Muscle layer of duodenum (tissue), 2 donors: ENCODE measurements at regions not wholly inside any gene's neighbourhood (a gene's known extent, or its start where the extent isn't known, plus 50 kb on each side); places are given as distances from the start of the nearest gene placed in this dataset.

ENCODE experiments used
- H3K27ac ChIP-seq: one replicate; pipeline ENCODE4 v1.7.0; 2013; ENCODE audit warnings: mild to moderate bottlenecking, low read length
- H3K27me3 ChIP-seq: one replicate; pipeline ENCODE4 v1.7.0; 2013; ENCODE audit warnings: low read depth, mild to moderate bottlenecking, control low read depth, low read length
- H3K36me3 ChIP-seq, 2 donors: one replicate each; pipeline ENCODE4 v1.7.0; 2013; ENCODE audit warnings: low read length in 2 of 2, control low read depth in 1 of 2, mild to moderate bottlenecking in 1 of 2; ENCODE audit not compliant: insufficient read depth in 2 of 2, control insufficient read depth in 1 of 2
- H3K4me1 ChIP-seq, 2 donors: one replicate each; pipeline ENCODE4 v1.7.0; 2013; ENCODE audit warnings: low read length in 2 of 2, mild to moderate bottlenecking in 2 of 2, control low read depth in 1 of 2, moderate library complexity in 1 of 2; ENCODE audit not compliant: insufficient read depth in 2 of 2, control insufficient read depth in 1 of 2
- H3K4me3 ChIP-seq, 2 donors: one replicate each; pipeline ENCODE4 v1.7.0; 2013; ENCODE audit warnings: low read length in 2 of 2, low read depth in 1 of 2, mild to moderate bottlenecking in 1 of 2
- H3K9me3 ChIP-seq, 2 donors: one replicate each; pipeline ENCODE4 v1.7.0; 2013; ENCODE audit warnings: low read length in 2 of 2, control low read depth in 1 of 2, mild to moderate bottlenecking in 1 of 2; ENCODE audit not compliant: control insufficient read depth in 1 of 2
- donor health status: healthy.

DNA sequence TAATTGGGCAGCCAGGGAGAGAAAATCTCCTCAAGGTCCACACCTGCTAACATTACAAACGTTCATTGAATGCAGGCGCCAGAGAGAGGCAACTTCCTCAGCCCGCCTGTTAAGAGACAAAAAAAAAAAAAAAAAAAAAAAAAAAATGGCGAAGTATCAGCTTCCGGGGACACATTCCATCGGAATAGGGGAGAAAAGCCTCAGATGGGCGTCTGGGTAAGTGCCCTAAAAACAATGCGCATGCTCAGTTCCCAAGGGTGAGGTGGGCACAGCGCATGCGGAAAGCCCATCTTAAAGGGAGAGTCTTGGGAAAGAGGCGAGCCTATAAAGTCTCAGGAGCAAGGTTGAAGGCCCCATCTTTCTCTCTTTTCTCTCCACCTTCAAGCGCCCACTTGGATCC is 1139.7 kb upstream of the CELF2 start:
- Histone ChIP-seq H3K36me3 (no peaks in the 10 kb centered on the region), H3K9me3 (no peaks in the 10 kb centered on the region), H3K27ac (no peak overlapping the region), H3K4me1 (no peaks in the 10 kb centered on the region), H3K27me3 (no peaks in the 10 kb centered on the region), H3K4me3 (no peak overlapping the region)

DNA sequence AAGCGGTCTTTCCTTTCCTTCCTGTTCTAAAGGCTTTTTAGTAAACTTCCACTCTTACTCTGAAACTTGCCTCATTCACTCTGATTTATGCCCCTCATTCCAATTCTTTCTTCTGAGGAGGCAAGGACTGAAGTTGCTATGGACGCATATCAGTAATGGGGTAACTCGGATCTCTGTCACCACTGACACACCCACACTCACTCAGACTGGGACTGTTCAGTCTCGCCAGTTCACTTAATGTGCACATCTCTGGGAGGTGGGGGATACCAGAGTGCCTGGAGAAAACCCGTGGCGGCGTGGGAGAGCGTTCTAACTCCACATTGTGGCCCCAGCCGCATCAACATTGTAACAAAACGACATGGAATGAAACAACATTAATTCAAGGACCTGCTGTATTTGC is 1139.3 kb upstream of the CELF2 start:
- Histone ChIP-seq H3K4me1 (no peaks in the 10 kb centered on the region), H3K27me3 (no peaks in the 10 kb centered on the region), H3K9me3 (peaks cover 0 to 3% of the 10 kb centered on the region in 2 donors), H3K27ac (no peak overlapping the region), H3K4me3 (no peak overlapping the region), H3K36me3 (no peaks in the 10 kb centered on the region)

DNA sequence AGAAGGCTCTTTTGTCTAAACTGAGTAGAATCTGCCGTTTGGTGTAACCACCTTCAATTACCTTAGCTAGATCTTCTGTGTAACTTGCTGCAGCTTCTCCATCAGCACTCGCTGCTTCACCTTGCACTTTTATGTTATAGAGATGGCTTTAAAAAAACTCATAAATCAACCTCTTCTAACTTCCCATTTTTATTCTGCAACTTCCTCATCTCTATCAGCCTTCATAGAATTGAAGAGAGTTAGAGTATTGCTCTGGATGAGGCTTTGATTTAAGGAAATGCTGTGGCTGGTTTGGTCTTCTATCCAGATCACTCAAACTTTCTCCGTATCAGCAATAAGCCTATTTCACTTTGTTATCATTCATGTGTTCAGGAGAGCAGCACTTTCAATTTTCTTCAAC is 1131.9 kb upstream of the CELF2 start:
- H3K36me3 ChIP-seq = no peaks in the 10 kb centered on the region
- no peaks in the 10 kb centered on the region for H3K27me3 ChIP-seq
- no peaks in the 10 kb centered on the region for H3K4me1 ChIP-seq
- no peak overlapping the region for H3K27ac ChIP-seq
- H3K4me3 ChIP-seq = no peak overlapping the region
- H3K9me3 ChIP-seq = peaks cover 0 to 8% of the 10 kb centered on the region in 2 donors

DNA sequence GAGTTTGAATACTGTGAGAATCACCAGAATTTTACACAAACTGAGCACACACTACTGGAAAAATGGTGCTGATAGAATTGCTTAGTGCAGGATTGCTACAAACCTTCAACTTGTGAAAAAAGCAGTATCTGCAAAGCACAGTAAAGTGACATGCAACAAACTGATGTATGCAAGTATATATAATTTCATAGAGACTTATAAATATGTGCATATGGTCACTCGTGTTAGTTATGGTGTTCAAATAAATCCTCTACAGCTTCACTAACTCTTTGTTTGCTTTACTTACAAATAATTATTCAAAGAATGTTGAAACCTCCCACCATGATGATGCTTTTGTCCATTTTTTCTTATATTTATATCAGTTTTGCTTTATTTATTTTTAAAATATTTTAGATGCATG is 1130.9 kb upstream of the CELF2 start:
- H3K4me1 ChIP-seq = no peaks in the 10 kb centered on the region
- no peak overlapping the region for H3K27ac ChIP-seq
- no peaks in the 10 kb centered on the region for H3K27me3 ChIP-seq
- no peaks in the 10 kb centered on the region for H3K36me3 ChIP-seq
- H3K4me3 ChIP-seq = no peak overlapping the region
- H3K9me3 ChIP-seq = peaks cover 0 to 8% of the 10 kb centered on the region in 2 donors

DNA sequence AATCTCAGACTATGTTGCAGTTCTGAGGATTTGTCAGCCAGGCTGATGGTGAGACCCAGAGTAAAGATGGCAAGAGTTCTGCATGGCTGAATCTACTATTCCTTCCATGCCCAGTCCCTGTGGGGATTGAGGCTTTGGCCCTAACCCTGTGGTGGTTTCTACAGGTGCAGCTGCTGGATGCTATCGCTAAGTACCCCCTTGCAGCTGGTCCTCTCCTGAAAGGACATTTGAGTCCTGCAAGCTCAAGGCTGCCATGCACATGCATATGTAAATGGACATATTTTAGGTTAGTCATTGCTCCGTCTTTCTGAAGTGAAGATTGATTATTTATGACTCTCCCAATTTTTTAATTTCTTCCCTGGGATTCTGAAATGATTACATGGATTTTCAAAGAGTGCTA is 1122.2 kb upstream of the CELF2 start:
- Histone ChIP-seq H3K9me3 (no peaks in the 10 kb centered on the region), H3K4me1 (no peaks in the 10 kb centered on the region), H3K27ac (no peak overlapping the region), H3K27me3 (no peaks in the 10 kb centered on the region), H3K4me3 (no peak overlapping the region), H3K36me3 (no peaks in the 10 kb centered on the region)

DNA sequence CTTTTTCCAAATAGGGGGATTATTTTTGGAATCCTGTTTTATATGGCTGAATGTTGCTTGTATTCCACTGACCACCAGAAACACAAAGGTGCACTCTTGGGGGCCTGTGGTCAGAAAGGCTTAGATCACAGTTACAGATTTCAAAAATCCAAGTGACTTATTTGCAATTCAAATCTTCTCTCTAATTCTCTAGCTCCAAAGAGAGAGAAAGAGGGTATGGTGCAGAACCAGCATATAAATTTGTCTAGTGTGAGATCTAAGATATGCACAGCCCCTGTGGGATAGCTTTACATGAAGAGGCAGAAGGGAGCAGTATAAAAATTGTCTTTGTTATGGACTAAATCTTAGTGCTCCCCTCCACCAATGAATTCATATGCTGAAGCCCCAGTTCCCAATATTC is 1121.7 kb upstream of the CELF2 start:
- Histone ChIP-seq H3K27me3 (no peaks in the 10 kb centered on the region), H3K4me3 (no peak overlapping the region), H3K4me1 (no peaks in the 10 kb centered on the region)

DNA sequence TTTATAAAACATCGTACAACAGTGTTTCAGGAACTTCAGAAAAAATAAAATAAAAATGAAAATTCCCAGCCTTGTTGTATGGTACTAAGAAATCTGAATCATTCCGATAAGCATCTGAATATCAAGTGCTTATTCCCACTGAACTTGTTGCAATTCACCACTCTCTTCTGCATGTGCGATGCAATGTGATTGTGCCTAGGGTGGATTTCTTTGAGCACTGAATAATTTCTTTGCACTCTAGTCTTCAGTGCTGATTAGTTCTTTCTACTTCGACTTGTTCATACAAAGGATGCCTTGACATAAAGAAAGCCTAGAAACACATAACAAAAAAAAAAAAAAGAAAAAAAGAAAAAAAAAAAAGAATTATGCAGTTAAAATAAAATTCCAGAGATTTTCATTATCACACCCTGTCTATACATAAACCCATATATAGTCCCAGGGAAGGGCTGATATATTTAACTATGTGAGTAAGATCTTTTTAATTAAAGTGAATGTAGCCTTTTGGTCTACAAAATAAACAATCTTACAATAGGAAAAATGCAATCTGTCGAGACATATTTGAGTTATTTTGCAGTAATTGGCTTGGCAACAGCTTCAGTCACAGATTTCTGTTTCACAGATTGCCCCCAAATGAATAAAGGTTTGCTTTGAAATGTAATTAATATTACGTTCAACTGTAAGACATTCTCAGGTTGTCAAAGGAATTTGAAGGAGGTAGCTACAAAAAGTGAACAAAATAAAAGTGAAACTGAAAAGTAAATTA is 1118.9 kb upstream of the CELF2 start:
- Histone ChIP-seq H3K36me3 (no peaks in the 10 kb centered on the region), H3K4me1 (no peaks in the 10 kb centered on the region), H3K27me3 (no peaks in the 10 kb centered on the region), H3K4me3 (no peak overlapping the region), H3K9me3 (no peaks in the 10 kb centered on the region), H3K27ac (no peak overlapping the region)

More for the DNA sequence above, 1121.7 kb upstream of the CELF2 start:
- H3K27ac ChIP-seq = no peak overlapping the region
- no peaks in the 10 kb centered on the region for H3K36me3 ChIP-seq
- H3K9me3 ChIP-seq = no peaks in the 10 kb centered on the region

DNA sequence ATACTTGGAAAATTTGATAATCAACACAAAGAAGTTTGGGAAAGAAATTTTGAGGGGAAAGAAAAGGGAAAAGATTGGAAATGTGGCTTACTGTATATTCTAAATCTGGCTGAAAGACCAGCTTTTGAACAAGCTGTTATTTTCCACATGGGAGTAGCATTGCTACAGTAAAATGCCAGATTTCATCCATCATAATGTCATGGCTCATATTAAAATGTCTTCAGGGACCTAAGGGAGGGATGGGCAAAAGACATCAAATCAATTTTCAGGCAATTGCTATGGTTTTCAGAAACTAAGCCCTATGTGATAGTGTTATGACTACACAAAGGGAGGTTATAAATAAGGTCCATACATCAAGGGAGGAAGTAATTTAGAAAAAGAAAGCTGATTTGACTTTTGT is 1116.9 kb upstream of the CELF2 start:
- Histone ChIP-seq H3K4me3 (no peak overlapping the region), H3K4me1 (no peaks in the 10 kb centered on the region), H3K36me3 (no peaks in the 10 kb centered on the region), H3K9me3 (peaks cover 0 to under 1% of the 10 kb centered on the region in 2 donors), H3K27me3 (no peaks in the 10 kb centered on the region), H3K27ac (no peak overlapping the region)

DNA sequence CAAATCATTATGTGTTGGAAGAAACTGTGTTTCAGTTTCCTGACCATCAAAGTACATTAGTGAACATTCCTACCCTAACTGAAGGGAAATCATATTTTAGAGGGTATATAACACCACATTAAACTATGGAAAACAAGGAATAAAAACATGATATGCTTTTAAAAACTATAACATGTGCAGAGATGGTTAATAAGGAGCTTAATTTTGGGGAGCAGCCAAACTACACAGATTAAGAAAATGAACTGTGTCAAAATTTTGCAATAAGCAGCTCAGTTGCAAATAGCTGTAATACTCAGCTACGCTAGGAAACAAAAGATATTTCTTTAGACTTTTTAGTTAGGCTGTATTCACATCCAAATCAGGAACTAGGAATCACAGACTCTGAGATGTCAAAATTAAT is 1115.7 kb upstream of the CELF2 start:
- Histone ChIP-seq H3K9me3 (peaks cover 0 to 6% of the 10 kb centered on the region in 2 donors), H3K27me3 (no peaks in the 10 kb centered on the region), H3K4me1 (no peaks in the 10 kb centered on the region), H3K36me3 (no peaks in the 10 kb centered on the region), H3K27ac (no peak overlapping the region), H3K4me3 (no peak overlapping the region)

DNA sequence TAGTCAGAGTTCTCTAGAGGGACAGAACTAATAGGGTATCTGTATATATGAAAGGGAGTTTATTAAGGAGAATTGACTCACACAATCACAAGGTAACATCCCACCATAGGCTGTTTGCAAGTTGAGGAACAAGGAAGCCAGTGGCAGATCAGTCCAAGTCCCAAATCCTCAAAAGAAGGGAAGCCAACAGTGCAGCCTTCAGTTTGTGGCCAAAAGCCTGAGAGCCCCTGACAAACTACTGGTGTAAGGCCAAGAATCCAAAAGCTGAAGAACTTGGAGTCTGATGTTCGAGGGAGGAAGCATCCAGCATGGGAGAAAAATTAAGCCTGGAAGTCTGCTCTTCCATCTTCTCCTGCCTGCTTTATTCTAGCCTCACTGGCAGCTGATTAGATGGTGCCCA is 1107.2 kb upstream of the CELF2 start:
- H3K9me3 ChIP-seq = peaks cover 0 to 6% of the 10 kb centered on the region in 2 donors
- H3K36me3 ChIP-seq = no peaks in the 10 kb centered on the region
- H3K4me1 ChIP-seq = no peaks in the 10 kb centered on the region
- H3K27me3 ChIP-seq = no peaks in the 10 kb centered on the region
- H3K4me3 ChIP-seq = no peak overlapping the region
- H3K27ac ChIP-seq = no peak overlapping the region

DNA sequence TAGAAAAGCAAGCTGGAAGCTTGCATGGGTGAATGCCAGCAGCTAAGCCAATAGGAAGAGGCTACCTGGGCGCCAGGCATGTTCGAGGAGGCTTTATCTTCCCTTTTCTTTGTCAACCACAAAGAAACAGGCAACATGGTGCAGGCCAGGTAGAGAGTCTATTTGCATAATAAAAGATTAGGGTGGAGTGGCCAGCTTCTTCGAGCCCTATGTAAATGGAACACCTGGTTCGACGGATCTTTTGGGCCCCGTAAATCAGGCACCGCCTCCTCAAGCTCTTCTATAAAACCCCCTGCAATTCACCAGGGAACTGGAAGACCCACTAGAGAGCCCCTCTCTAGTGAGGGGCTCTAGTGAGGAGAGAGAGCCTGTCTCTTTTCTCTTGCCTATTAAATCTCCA is 1106.2 kb upstream of the CELF2 start:
- no peaks in the 10 kb centered on the region for H3K36me3 ChIP-seq
- H3K9me3 ChIP-seq = no peaks in the 10 kb centered on the region
- H3K27me3 ChIP-seq = no peaks in the 10 kb centered on the region
- no peaks in the 10 kb centered on the region for H3K4me1 ChIP-seq
- H3K27ac ChIP-seq = no peak overlapping the region
- no peak overlapping the region for H3K4me3 ChIP-seq

DNA sequence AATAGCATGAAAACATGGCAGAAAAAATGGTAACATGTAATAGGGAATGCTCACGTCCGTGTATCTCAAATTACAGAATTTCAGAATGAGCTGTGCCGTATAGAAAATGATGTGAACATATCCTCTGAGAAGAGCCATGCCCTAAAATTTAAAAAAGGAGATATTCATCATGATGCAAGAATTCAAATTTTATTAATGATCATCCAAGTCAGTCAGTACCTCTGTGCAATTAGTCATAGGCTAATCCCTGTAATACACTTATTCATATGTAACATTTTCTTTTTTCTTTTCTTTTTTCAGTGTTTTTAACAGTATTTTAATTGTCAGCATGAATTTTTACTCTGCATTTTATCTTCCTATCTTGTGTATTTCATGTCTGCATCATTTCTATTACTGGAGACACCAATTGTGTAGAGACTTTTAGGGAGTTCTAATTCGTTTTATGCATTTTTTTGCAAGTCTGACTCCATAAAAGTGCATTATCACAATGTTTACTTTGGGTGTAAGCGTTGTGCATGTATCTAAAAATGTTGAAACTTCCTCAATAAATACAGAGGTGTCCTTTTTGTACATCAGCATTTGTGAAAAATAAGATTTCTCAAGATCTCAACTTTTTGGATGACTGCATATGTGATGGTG is 1103.7 kb upstream of the CELF2 start:
- no peaks in the 10 kb centered on the region for H3K4me1 ChIP-seq
- no peaks in the 10 kb centered on the region for H3K27me3 ChIP-seq
- H3K27ac ChIP-seq = no peak overlapping the region
- H3K36me3 ChIP-seq = no peaks in the 10 kb centered on the region
- H3K4me3 ChIP-seq = no peak overlapping the region
- no peaks in the 10 kb centered on the region for H3K9me3 ChIP-seq
